C4-2B (cell line): ENCODE measurements at regions not wholly inside any gene's neighbourhood (a gene's known extent, or its start where the extent isn't known, plus 50 kb on each side); places are given as distances from the start of the nearest gene placed in this dataset.

Experiments
- H3K27ac ChIP-seq: fragments of 450-650 bp; 2 replicates; pipeline ENCODE4 v1.5.1; 2017
- CTCF ChIP-seq: fragments of 450-650 bp; conservative IDR thresholded peaks from 2 replicates; pipeline ENCODE4 v1.5.1; 2017; ENCODE audit warnings: mild to moderate bottlenecking
- ZFX ChIP-seq: fragments of 450-650 bp; IDR thresholded peaks from 2 replicates; pipeline ENCODE4 v1.6.1; 2017

- no peak overlapping the region for H3K27ac ChIP-seq
- TF ChIP-seq CTCF (no peak), ZFX (no peak)
Measured at GRCh38 chr5:62934319-62934718, 355.7 kb downstream of the LRRC70 start.

GRCh38 chr5:62933261-62933660 is 354.6 kb downstream of the LRRC70 start:
- no peak for TF ChIP-seq CTCF
- no peak for TF ChIP-seq ZFX

GRCh38 chr5:62931153-62931950 is 352.7 kb downstream of the LRRC70 start:
- no peak overlapping the region for H3K27ac ChIP-seq
- TF ChIP-seq ZFX: no peak
- TF ChIP-seq CTCF: no peak

More at GRCh38 chr5:62933261-62933660, 354.6 kb downstream of the LRRC70 start:
- H3K27ac ChIP-seq: no peak overlapping the region

GRCh38 chr5:62922191-62922590 is 343.6 kb downstream of the LRRC70 start:
- no peak for TF ChIP-seq CTCF
- no peak for TF ChIP-seq ZFX
- H3K27ac ChIP-seq: no peak overlapping the region

GRCh38 chr5:62920856-62921255 is 342.2 kb downstream of the LRRC70 start:
- TF ChIP-seq CTCF (no peak), ZFX (no peak)
- no peak overlapping the region for H3K27ac ChIP-seq

- TF ChIP-seq CTCF (no peak), ZFX (no peak)
- H3K27ac ChIP-seq: no peak overlapping the region
Measured at GRCh38 chr5:62909326-62909725, 330.7 kb downstream of the LRRC70 start.

GRCh38 chr5:62902126-62902525 is 323.5 kb downstream of the LRRC70 start:
- H3K27ac ChIP-seq: no peak overlapping the region
- TF ChIP-seq ZFX (no peak), CTCF (no peak)
